ENCODE measurements at regions not wholly inside any gene's neighbourhood (a gene's known extent, or its start where the extent isn't known, plus 50 kb on each side); places are given as distances from the start of the nearest gene placed in this dataset.

DNA sequence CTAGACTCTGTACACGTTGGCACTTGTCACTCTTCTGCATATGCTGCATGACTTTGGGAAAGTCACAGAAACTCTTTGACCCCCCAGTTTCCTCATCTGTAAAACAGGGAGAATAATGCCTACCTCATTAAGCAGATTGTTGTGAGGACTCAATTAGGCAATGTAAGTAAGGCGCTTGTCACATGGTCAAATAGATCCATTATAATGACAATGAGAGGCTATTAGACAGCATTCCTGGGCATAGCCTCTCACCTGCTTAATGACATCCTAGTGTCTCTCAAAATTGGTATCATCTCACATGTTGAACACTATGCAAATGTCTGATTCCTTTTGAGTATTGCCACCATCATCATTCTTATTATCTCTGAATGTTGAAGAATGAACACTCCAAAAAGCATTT lies 172.6 kb upstream of the JADE1 start:
- TF ChIP-seq, protein P1, sequence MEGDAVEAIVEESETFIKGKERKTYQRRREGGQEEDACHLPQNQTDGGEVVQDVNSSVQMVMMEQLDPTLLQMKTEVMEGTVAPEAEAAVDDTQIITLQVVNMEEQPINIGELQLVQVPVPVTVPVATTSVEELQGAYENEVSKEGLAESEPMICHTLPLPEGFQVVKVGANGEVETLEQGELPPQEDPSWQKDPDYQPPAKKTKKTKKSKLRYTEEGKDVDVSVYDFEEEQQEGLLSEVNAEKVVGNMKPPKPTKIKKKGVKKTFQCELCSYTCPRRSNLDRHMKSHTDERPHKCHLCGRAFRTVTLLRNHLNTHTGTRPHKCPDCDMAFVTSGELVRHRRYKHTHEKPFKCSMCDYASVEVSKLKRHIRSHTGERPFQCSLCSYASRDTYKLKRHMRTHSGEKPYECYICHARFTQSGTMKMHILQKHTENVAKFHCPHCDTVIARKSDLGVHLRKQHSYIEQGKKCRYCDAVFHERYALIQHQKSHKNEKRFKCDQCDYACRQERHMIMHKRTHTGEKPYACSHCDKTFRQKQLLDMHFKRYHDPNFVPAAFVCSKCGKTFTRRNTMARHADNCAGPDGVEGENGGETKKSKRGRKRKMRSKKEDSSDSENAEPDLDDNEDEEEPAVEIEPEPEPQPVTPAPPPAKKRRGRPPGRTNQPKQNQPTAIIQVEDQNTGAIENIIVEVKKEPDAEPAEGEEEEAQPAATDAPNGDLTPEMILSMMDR (IDR thresholded peaks at IDR 0.05; ENCODE audit: insufficient read depth, low read length), result no peak
- TF ChIP-seq GABPA (IDR thresholded peaks at IDR 0.05; ENCODE audit: low read depth) (no peak), SPI1 (IDR thresholded peaks at IDR 0.05; ENCODE audit: borderline replicate concordance, low read depth) (no peak), POLR2AphosphoS5 (IDR thresholded peaks at IDR 0.05; ENCODE audit: low read depth) (no peak)
- TF ChIP-seq, protein P2, sequence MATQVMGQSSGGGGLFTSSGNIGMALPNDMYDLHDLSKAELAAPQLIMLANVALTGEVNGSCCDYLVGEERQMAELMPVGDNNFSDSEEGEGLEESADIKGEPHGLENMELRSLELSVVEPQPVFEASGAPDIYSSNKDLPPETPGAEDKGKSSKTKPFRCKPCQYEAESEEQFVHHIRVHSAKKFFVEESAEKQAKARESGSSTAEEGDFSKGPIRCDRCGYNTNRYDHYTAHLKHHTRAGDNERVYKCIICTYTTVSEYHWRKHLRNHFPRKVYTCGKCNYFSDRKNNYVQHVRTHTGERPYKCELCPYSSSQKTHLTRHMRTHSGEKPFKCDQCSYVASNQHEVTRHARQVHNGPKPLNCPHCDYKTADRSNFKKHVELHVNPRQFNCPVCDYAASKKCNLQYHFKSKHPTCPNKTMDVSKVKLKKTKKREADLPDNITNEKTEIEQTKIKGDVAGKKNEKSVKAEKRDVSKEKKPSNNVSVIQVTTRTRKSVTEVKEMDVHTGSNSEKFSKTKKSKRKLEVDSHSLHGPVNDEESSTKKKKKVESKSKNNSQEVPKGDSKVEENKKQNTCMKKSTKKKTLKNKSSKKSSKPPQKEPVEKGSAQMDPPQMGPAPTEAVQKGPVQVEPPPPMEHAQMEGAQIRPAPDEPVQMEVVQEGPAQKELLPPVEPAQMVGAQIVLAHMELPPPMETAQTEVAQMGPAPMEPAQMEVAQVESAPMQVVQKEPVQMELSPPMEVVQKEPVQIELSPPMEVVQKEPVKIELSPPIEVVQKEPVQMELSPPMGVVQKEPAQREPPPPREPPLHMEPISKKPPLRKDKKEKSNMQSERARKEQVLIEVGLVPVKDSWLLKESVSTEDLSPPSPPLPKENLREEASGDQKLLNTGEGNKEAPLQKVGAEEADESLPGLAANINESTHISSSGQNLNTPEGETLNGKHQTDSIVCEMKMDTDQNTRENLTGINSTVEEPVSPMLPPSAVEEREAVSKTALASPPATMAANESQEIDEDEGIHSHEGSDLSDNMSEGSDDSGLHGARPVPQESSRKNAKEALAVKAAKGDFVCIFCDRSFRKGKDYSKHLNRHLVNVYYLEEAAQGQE (IDR thresholded peaks at IDR 0.05; ENCODE audit: insufficient replicate concordance, low read depth), result no peak
- H3K27ac ChIP-seq (replicated peaks), result no peak overlapping the region
- no peaks in the 10 kb centered on the region for H3K27me3 ChIP-seq (ENCODE audit: insufficient read depth, poor library complexity, severe bottlenecking)
- no peak for DNase-seq (ENCODE audit: low read depth in 1 of 2, low spot score in 1 of 2)
- H3K4me3 ChIP-seq (replicated peaks; ENCODE audit: insufficient read depth, low read length), result no peak overlapping the region

DNA sequence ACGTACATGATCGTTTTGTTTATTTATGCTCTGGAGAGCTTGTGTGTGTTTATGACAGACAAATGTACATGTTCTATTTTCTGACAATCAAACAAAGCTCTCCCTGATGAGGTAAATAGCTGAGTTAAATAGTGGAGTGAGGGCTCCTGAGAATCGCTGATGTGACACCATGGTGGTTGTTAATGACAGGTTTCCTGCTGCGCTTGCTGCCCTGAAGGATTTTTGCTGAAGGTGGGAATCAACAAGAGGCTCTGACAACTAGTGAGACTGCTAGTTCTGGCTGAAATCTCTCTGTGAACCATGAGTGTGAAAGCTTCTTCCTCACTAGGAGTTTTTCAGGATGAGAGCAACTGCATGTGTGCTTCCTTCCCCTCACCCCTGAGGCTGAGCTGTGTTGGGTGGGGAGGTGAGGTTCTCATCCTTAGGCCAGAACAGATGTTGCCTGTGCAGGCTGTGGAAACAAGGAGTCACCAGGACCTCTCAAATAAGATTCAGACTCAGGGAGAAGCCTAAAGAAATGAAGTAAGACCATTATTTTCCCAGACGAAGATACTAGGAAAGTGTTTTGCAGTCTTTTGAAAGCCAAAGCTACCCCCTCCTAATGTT lies 173.4 kb upstream of the JADE1 start:
- DNase-seq (ENCODE audit: low read depth in 1 of 2, low spot score in 1 of 2), result no peak
- TF ChIP-seq, protein P2 (IDR thresholded peaks at IDR 0.05; ENCODE audit: insufficient replicate concordance, low read depth), result no peak
- TF ChIP-seq SPI1 (IDR thresholded peaks at IDR 0.05; ENCODE audit: borderline replicate concordance, low read depth) (no peak), GABPA (IDR thresholded peaks at IDR 0.05; ENCODE audit: low read depth) (no peak), POLR2AphosphoS5 (IDR thresholded peaks at IDR 0.05; ENCODE audit: low read depth) (no peak)
- TF ChIP-seq, protein P1 (IDR thresholded peaks at IDR 0.05; ENCODE audit: insufficient read depth, low read length), result no peak
- H3K27ac ChIP-seq (replicated peaks), result no peak overlapping the region
- no peaks in the 10 kb centered on the region for H3K27me3 ChIP-seq (ENCODE audit: insufficient read depth, poor library complexity, severe bottlenecking)
- H3K4me3 ChIP-seq (replicated peaks; ENCODE audit: insufficient read depth, low read length), result no peak overlapping the region

DNA sequence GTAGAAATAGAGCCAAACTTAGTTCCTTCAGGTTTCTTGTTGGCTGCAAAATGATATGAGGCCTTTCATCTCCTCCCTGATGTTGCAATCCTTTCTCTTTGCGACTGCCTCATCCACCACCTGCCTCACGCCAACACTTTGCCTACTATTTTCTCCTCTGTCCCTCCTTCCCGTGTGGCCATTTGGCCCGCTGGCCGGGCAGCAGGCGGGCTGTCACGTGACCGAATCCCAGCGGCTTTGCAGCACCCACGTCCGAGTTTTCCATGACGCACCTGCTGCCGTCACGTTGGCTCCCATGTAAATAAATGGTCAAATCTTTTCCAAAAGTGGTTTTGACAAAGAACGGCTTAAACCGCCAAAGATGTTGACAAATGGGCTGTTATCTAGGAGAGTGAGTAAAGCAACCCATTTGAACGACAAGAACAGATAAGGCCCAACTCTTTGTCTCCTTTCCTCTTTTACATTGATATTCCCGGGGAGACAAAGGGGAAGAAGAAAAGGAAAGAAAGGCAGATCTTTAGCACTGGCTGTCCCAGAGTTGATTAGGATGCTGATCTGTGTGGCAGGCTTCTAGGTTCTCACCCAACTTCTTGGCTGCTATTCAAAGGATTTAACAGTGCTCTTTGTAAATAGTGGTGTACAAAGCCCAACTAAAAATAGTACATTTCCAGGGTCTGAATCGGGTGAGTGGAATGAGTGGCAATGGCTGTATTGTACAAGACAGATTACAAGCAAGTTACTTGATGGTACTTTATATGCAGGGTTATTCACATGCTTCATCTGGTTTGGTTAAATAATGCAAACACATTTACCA lies 174.2 kb upstream of the JADE1 start:
- no peak for TF ChIP-seq SPI1 (IDR thresholded peaks at IDR 0.05; ENCODE audit: borderline replicate concordance, low read depth)
- H3K4me3 ChIP-seq (replicated peaks; ENCODE audit: insufficient read depth, low read length), result no peak overlapping the region
- no peaks in the 10 kb centered on the region for H3K27me3 ChIP-seq (ENCODE audit: insufficient read depth, poor library complexity, severe bottlenecking)
- H3K27ac ChIP-seq (replicated peaks), result no peak overlapping the region
- DNase-seq (ENCODE audit: low read depth in 1 of 2, low spot score in 1 of 2), result no peak

GRCh38 chr4:128633067-128633466 lies 176.4 kb upstream of the JADE1 start:
- no peak overlapping the region for H3K4me3 ChIP-seq (replicated peaks; ENCODE audit: insufficient read depth, low read length)
- H3K27ac ChIP-seq (replicated peaks), result no peak overlapping the region
- no peaks in the 10 kb centered on the region for H3K27me3 ChIP-seq (ENCODE audit: insufficient read depth, poor library complexity, severe bottlenecking)
- no peak for DNase-seq (ENCODE audit: low read depth in 1 of 2, low spot score in 1 of 2)
- no peak for TF ChIP-seq GABPA (IDR thresholded peaks at IDR 0.05; ENCODE audit: low read depth)
- TF ChIP-seq, protein P2 (IDR thresholded peaks at IDR 0.05; ENCODE audit: insufficient replicate concordance, low read depth), result no peak
- TF ChIP-seq SPI1 (IDR thresholded peaks at IDR 0.05; ENCODE audit: borderline replicate concordance, low read depth), result no peak
- TF ChIP-seq, protein P1 (IDR thresholded peaks at IDR 0.05; ENCODE audit: insufficient read depth, low read length), result no peak
- TF ChIP-seq POLR2AphosphoS5 (IDR thresholded peaks at IDR 0.05; ENCODE audit: low read depth), result no peak
